ENCODE measurements at regions not wholly inside any gene's neighbourhood (a gene's known extent, or its start where the extent isn't known, plus 50 kb on each side); places are given as distances from the start of the nearest gene placed in this dataset.

DNA sequence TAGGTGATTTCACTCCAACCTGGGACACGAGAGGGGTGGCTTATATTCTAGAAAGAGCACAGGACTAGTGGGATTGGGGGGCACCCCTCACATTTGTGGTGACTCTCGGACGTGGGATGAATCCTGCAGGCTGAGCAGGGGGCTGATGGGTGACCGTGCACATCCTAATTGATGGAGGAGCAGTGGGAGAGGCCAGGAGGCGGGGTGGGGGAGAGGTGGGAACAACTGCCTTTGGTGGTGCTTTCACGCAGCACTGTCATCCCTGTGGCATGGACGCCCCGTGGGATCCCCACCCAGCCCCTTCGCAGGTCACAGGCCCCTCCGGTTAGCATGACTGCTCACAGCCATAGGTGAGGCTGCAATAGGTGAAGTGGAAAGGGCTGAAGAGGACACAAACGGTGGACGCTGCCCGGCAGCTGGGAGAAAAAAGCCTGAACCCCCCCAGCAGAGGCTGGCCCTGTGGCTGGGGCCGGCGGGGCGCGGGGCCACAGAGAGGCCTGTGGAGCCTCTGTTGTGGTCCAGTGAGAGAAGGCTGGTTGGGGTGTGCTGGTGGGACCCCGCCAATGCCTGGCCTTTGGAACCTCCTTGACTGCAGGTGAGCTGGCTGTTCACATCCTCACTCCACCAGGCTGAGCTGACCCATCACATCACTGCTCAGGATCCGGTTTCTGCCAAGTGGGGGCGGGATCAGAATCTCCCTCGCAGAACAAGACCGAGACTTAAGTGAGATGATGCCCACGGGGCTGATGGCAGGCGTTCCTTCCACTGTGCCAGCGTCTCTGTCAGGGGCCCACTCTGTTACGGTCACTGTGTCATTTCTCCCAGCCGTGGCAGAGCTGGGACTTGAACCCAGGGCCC, 325.4 kb downstream of the TEX29 start:
- Mint-ChIP-seq H3K27ac (ENCODE audit: low read depth) (no peak overlapping the region), H3K9me3 (no peaks in the 10 kb centered on the region), H3K27me3 (peaks cover 10% of the 10 kb centered on the region), H3K4me1 (no peaks in the 10 kb centered on the region), H3K4me3 (no peak overlapping the region), H3K36me3 (ENCODE audit: insufficient read depth) (no peaks in the 10 kb centered on the region)
- ATAC-seq (replicated peaks; ENCODE audit: extremely low read depth, poor library complexity, severe bottlenecking) (no peak), DNase-seq (ENCODE audit: low spot score in 2 of 2) (no peak)

DNA sequence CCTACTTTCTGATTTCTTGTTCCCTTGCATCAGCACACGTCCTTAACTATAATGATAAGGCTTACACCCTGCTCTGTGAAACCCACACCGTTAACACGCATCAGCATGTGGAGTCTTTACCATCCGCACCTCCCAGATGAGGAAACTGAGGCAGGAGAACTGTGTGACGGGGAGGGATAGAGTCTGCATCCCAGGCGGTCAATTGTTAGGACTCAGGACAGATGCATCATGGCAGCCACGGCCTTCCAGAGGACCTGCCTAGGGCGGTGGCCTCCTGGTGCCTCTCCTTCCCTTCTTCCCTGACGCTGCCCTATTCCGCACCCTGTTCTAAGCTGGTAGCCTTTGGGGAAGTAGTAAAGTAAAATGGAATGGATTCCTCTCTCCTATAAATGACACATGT, 326.0 kb downstream of the TEX29 start:
- H3K9me3 Mint-ChIP-seq: no peaks in the 10 kb centered on the region
- ATAC-seq (replicated peaks; ENCODE audit: extremely low read depth, poor library complexity, severe bottlenecking) (no peak), DNase-seq (ENCODE audit: low spot score in 2 of 2) (no peak)
- H3K36me3 Mint-ChIP-seq (ENCODE audit: insufficient read depth): no peaks in the 10 kb centered on the region
- H3K4me1 Mint-ChIP-seq: no peaks in the 10 kb centered on the region
- peaks cover 11% of the 10 kb centered on the region for H3K27me3 Mint-ChIP-seq
- H3K27ac Mint-ChIP-seq (ENCODE audit: low read depth): no peak overlapping the region
- no peak overlapping the region for H3K4me3 Mint-ChIP-seq

DNA sequence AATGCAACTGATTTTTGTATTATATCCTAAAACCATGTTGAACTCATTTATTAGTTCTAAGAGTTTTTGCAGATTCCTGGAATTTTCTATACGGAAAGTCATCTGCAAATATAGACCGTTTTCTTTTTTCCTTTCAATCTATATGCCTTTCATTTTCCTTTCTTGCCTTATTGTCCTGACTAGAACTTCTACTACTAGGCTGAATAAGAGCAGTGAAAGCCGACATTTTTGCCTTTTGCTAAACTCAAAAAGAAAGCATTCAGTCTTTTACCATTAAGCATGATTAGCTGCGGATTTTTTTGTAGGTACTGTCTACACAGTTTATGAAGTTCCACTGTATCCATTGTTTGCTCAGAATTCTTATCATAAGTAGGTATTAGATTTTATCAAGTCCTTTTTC, 328.4 kb downstream of the TEX29 start:
- Mint-ChIP-seq H3K27ac (ENCODE audit: low read depth) (no peak overlapping the region), H3K36me3 (ENCODE audit: insufficient read depth) (no peaks in the 10 kb centered on the region)

DNA sequence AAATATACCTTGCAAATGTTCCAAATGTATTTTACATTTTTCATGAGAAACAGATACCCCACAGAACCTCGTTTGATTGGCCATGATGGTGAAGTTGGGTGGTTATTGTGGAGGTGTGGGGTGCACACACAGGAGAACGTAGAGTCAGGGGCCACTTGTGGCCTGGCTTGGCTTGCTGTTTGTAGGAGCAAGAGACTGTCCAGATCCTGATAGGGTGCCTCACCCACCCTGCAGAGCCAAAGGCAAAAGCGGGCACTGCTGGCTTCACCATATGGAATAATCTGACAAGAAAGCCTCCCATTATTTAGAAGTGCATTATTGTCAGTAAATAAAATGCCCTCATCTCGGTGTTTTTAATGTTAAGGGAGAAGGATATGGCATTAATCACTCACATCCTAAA, 330.2 kb downstream of the TEX29 start:
- DNase-seq (ENCODE audit: low spot score in 2 of 2) (no peak), ATAC-seq (replicated peaks; ENCODE audit: extremely low read depth, poor library complexity, severe bottlenecking) (no peak)
- Mint-ChIP-seq H3K27ac (ENCODE audit: low read depth) (no peak overlapping the region), H3K4me1 (no peaks in the 10 kb centered on the region), H3K4me3 (no peak overlapping the region), H3K27me3 (peaks cover 32% of the 10 kb centered on the region), H3K9me3 (no peaks in the 10 kb centered on the region), H3K36me3 (ENCODE audit: insufficient read depth) (no peaks in the 10 kb centered on the region)

More for the DNA sequence above, 328.4 kb downstream of the TEX29 start:
- Mint-ChIP-seq H3K4me3 (no peak overlapping the region), H3K9me3 (no peaks in the 10 kb centered on the region), H3K27me3 (peaks cover 18% of the 10 kb centered on the region), H3K4me1 (no peaks in the 10 kb centered on the region)
- ATAC-seq (replicated peaks; ENCODE audit: extremely low read depth, poor library complexity, severe bottlenecking): no peak
- no peak for DNase-seq (ENCODE audit: low spot score in 2 of 2)

DNA sequence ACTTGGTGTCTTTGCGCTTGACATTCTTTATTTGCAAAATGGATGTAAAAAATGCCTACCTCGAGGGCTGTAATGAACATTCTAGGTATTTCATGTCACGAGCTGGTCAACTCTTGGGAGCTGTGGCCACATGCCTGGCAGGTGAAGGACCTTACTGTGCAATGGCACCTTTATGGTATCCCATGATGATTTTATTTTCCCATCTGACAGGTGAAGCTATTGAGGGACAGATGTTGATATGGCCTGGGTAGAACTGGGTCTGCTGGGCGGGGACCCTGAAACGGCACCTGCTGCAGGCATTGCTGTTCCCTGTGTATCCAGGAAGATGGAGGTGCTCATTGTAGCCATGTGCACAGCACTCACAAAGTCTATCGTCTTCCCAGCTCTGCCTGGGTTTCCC, 332.2 kb downstream of the TEX29 start:
- no peaks in the 10 kb centered on the region for H3K9me3 Mint-ChIP-seq
- H3K27me3 Mint-ChIP-seq: peaks cover 32% of the 10 kb centered on the region
- no peaks in the 10 kb centered on the region for H3K4me1 Mint-ChIP-seq
- no peak for ATAC-seq (replicated peaks; ENCODE audit: extremely low read depth, poor library complexity, severe bottlenecking)
- DNase-seq (ENCODE audit: low spot score in 2 of 2): no peak
- H3K36me3 Mint-ChIP-seq (ENCODE audit: insufficient read depth): no peaks in the 10 kb centered on the region
- no peak overlapping the region for H3K4me3 Mint-ChIP-seq
- H3K27ac Mint-ChIP-seq (ENCODE audit: low read depth): no peak overlapping the region

DNA sequence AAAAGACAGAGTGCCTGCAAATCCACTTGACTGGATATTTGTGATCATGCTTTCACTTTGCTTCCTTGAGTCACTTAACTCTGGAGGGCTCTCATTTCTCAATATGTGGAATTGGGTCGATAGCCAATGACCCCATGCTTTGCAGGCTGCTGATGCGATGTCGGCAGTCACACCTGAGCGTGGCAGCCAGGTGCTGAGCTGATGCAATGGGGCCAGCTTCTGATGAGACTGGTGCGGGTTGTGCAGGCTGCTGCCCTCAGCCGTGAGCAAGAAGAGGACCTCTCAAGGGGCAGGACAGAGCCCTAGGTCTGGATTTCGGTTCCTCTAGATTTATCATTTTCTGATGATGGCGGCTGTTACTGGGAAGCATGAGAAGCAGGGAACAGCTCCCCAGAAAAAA, 334.1 kb downstream of the TEX29 start:
- no peak for DNase-seq (ENCODE audit: low spot score in 2 of 2)
- Mint-ChIP-seq H3K4me3 (no peak overlapping the region), H3K36me3 (ENCODE audit: insufficient read depth) (peaks cover 2% of the 10 kb centered on the region), H3K27me3 (peaks cover 32% of the 10 kb centered on the region), H3K27ac (ENCODE audit: low read depth) (no peak overlapping the region), H3K9me3 (no peaks in the 10 kb centered on the region), H3K4me1 (no peaks in the 10 kb centered on the region)
- no peak for ATAC-seq (replicated peaks; ENCODE audit: extremely low read depth, poor library complexity, severe bottlenecking)

DNA sequence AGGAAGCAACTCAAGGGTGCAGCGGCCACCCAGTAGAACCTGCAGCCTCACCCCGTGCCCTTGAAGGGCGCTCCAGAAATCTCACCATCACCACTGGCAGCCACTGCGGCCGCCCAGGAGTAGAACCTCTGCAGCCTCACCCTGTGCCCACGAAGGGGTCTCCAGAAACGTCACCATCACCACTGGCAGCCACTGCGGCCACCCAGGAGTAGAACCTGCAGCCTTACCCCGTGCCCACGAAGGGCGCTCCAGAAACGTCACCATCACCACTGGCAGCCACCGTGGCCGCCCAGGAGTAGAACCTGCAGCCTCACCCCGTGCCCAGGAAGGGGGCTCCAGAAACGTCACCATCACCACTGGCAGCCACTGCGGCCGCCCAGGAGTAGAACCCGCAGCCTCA, 336.0 kb downstream of the TEX29 start:
- Mint-ChIP-seq H3K9me3 (no peaks in the 10 kb centered on the region), H3K4me1 (no peaks in the 10 kb centered on the region), H3K36me3 (ENCODE audit: insufficient read depth) (peaks cover 2% of the 10 kb centered on the region), H3K27me3 (peaks cover 21% of the 10 kb centered on the region), H3K4me3 (no peak overlapping the region), H3K27ac (ENCODE audit: low read depth) (no peak overlapping the region)
- ATAC-seq (replicated peaks; ENCODE audit: extremely low read depth, poor library complexity, severe bottlenecking): no peak
- DNase-seq (ENCODE audit: low spot score in 2 of 2): no peak

DNA sequence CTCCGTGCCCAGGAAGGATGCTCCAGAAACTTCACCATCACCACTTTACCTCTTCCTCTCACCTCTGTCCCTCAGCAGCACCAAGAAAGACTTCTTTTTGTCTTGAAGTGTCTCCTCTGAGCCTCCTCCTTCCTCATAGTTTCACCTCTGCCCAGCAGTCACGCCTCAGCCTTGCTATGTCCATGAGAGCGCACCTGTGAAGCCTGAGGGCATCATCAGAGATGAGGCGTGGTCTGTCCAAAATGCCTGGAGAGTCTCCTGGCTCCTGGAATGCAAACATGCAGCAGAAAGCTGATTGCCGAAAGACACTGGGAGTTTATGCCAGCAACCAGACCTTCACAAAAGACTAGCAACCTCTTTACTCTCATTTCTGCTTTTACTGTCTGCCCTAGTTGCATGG, 336.6 kb downstream of the TEX29 start:
- peaks cover 21% of the 10 kb centered on the region for H3K27me3 Mint-ChIP-seq
- H3K4me3 Mint-ChIP-seq: no peak overlapping the region
- H3K27ac Mint-ChIP-seq (ENCODE audit: low read depth): no peak overlapping the region
- DNase-seq (ENCODE audit: low spot score in 2 of 2) (no peak), ATAC-seq (replicated peaks; ENCODE audit: extremely low read depth, poor library complexity, severe bottlenecking) (no peak)
- no peaks in the 10 kb centered on the region for H3K9me3 Mint-ChIP-seq
- H3K36me3 Mint-ChIP-seq (ENCODE audit: insufficient read depth): peaks cover 2% of the 10 kb centered on the region
- no peaks in the 10 kb centered on the region for H3K4me1 Mint-ChIP-seq

DNA sequence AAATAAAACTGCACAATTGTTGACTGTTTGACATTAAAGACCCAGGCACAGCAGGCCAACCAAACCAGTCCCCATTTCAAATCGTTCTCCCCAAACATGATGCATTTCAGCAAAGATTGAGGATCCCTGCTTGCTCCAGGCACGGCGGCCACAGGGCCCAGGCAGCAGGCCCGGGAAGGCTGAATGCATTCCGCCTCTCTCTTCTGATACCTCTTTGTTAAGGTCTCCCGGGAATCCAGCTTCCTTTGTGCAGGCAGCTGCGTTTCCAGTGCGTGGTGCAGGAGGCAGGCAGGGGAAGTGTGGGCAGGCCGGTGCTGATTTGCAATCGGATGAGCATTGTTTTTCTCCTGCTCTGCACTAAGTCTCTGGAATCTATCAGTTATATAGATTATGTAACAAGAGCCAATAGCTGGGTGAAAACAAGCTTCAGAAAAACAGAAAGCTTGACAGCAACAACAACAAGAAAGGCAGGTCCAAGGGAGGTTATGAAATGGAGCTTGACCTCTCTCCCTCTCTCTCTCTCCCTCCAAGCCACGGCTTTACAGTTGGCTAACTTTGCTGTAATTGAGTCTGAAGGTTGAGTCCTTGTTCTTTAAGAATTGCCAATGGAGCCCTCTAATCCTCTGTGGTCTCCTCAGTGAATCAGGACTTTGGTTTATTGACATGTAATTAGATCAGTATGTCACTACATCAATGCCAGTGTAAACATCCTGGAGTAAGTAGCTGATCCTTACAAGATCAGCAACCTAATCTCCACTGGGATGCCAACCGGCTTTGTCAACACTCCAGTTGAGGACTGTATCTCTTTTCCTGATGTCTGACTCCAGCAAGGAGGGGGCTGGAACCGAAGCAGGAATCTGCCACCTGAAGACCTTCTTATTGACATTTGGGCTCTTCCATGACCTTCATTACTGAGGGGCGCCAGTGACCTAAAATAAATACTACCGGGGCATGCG, 338.0 kb downstream of the TEX29 start:
- ATAC-seq (replicated peaks; ENCODE audit: extremely low read depth, poor library complexity, severe bottlenecking): no peak
- peaks cover 2% of the 10 kb centered on the region for H3K36me3 Mint-ChIP-seq (ENCODE audit: insufficient read depth)
- no peaks in the 10 kb centered on the region for H3K9me3 Mint-ChIP-seq
- H3K4me3 Mint-ChIP-seq: no peak overlapping the region
- no peaks in the 10 kb centered on the region for H3K4me1 Mint-ChIP-seq
- peaks cover 25% of the 10 kb centered on the region for H3K27me3 Mint-ChIP-seq
- no peak for DNase-seq (ENCODE audit: low spot score in 2 of 2)
- H3K27ac Mint-ChIP-seq (ENCODE audit: low read depth): no peak overlapping the region

DNA sequence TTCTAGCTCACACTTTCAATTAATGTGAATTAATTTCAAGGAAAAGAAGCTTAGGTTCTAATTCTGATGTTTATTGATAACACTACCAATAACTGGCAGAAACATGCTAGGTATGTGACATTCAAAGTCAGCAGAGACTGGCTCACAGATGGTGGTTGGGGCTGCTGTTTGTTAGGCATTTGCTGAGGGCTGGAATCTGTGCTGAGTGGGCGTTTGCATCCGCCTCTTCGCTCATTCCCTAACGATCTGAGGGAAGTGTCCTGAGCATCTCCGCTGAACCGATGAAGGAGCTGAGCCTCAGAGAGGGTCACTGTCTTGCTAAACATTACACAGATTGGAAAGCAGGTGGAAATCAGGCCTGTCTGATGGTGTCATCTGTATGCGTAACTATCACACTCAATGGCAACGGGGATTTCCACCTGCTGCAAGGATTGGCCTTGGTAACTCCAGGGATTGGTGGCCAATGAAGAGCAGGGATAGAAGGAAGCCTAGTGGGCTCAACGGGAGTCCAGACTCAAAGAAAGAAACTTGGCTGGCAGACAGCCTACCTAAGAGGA, 338.9 kb downstream of the TEX29 start:
- Mint-ChIP-seq H3K27ac (ENCODE audit: low read depth) (no peak overlapping the region), H3K27me3 (peaks cover 21% of the 10 kb centered on the region), H3K9me3 (no peaks in the 10 kb centered on the region), H3K4me1 (no peaks in the 10 kb centered on the region), H3K4me3 (no peak overlapping the region), H3K36me3 (ENCODE audit: insufficient read depth) (peaks cover 2% of the 10 kb centered on the region)
- ATAC-seq (replicated peaks; ENCODE audit: extremely low read depth, poor library complexity, severe bottlenecking): no peak
- no peak for DNase-seq (ENCODE audit: low spot score in 2 of 2)

DNA sequence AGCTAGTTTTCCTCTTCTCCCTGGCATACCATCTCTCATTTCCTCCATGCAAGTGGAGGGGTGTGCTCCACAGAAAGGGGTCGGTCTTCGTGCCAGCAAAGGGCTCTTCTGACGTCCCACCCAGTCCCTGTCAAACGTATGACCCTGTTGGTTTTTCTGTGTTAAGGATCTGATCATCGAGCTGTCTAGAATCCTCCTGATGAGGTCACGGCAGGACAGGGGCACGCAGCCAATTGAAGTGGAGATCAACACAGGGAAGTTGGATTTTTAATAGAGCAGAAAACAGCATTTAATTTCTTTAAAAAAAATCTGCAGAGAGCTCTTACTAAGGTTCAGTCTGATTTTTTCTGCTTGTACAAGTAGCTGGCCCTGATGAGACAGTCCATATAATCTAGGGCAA, 339.4 kb downstream of the TEX29 start:
- Mint-ChIP-seq H3K9me3 (no peaks in the 10 kb centered on the region), H3K27me3 (peaks cover 16% of the 10 kb centered on the region), H3K4me3 (no peak overlapping the region), H3K4me1 (no peaks in the 10 kb centered on the region), H3K36me3 (ENCODE audit: insufficient read depth) (peaks cover 2% of the 10 kb centered on the region), H3K27ac (ENCODE audit: low read depth) (no peak overlapping the region)
- no peak for DNase-seq (ENCODE audit: low spot score in 2 of 2)
- no peak for ATAC-seq (replicated peaks; ENCODE audit: extremely low read depth, poor library complexity, severe bottlenecking)

DNA sequence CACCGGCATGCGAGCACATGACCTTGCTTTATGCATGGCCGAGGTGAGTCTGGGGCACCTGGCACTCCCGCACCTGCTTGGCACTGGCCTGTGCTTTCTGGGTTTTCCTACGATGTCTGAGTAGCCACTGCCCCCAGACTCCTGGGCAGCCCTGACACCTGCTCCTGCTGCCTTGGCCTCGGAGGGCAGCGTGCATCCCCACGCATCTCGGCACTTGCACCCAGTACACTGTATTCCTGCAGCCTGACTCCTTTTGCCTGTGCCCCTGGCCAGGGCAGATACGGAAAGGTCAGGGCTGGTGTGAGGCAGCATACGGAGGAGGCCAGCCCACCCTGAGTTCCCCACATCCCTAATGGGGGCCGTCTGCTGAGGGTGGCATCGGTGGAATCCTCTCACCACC, 340.6 kb downstream of the TEX29 start:
- Mint-ChIP-seq H3K27ac (ENCODE audit: low read depth) (no peak overlapping the region), H3K36me3 (ENCODE audit: insufficient read depth) (peaks cover 2% of the 10 kb centered on the region), H3K4me1 (no peaks in the 10 kb centered on the region), H3K9me3 (no peaks in the 10 kb centered on the region), H3K4me3 (no peak overlapping the region), H3K27me3 (peaks cover 11% of the 10 kb centered on the region)
- no peak for DNase-seq (ENCODE audit: low spot score in 2 of 2)
- no peak for ATAC-seq (replicated peaks; ENCODE audit: extremely low read depth, poor library complexity, severe bottlenecking)

Data from central memory CD8-positive, alpha-beta T cell (primary cell).